ENCODE measurements at regions not wholly inside any gene's neighbourhood (a gene's known extent, or its start where the extent isn't known, plus 50 kb on each side); places are given as distances from the start of the nearest gene placed in this dataset.

- Histone ChIP-seq H3K9me3 (ENCODE audit: control insufficient read depth, low read depth, low read length) (no peaks in the 10 kb centered on the region), H3K4me2 (ENCODE audit: control insufficient read depth, extremely low read depth, insufficient read depth, low read depth, low read length) (no peak overlapping the region), H3K36me3 (ENCODE audit: control insufficient read depth in 2 of 2, extremely low read depth in 1 of 2, insufficient read depth in 2 of 2, low read length in 2 of 2) (no peaks in the 10 kb centered on the region), H3K9me1 (ENCODE audit: control insufficient read depth, extremely low read depth, insufficient read depth, low read length) (no peaks in the 10 kb centered on the region), H3K9ac (ENCODE audit: control insufficient read depth, extremely low read depth, insufficient read depth, low read length) (no peak overlapping the region), H3K27me3 (ENCODE audit: control insufficient read depth, extremely low read depth, insufficient read depth, low read length) (no peaks in the 10 kb centered on the region), H3K4me3 (ENCODE audit: control insufficient read depth in 2 of 3, extremely low read depth in 1 of 3, insufficient read depth in 2 of 3, low read depth in 1 of 3, low read length in 3 of 3) (no peak overlapping the region), H2AFZ (ENCODE audit: control insufficient read depth, low read length) (no peak overlapping the region), H3K79me2 (ENCODE audit: control insufficient read depth, insufficient read depth, low read length) (no peaks in the 10 kb centered on the region), H3K27ac (ENCODE audit: control insufficient read depth, insufficient read depth, low read length) (no peak overlapping the region), H4K20me1 (ENCODE audit: control insufficient read depth, extremely low read depth, insufficient read depth, low read length) (no peaks in the 10 kb centered on the region), H3K4me1 (ENCODE audit: control insufficient read depth, extremely low read depth, insufficient read depth, low read length) (no peaks in the 10 kb centered on the region)
- dilution Hi-C loops (cut with MboI; ENCODE audit: extremely low pct_ligation_motif_present, low sequenced_read_pairs) = no loop called here
- no peak for TF ChIP-seq EZH2 (IDR thresholded peaks at IDR 0.05; ENCODE audit: low read length)
- TF ChIP-seq CTCF (optimal IDR thresholded peaks at IDR 0.05 in 1 of 3, IDR thresholded peaks at IDR 0.05 in 1 of 3, conservative IDR thresholded peaks at IDR 0.05 in 1 of 3; ENCODE audit: extremely low read depth in 1 of 3, insufficient read depth in 2 of 3, low read length in 3 of 3) = no peak
- DNase-seq (ENCODE audit: low read depth, low spot score) (no peak), FAIRE-seq (no peak)
Observed at GRCh38 chr1:29835874-29836273, 599.6 kb downstream of the PTPRU start.

GRCh38 chr1:29835406-29835805, 599.1 kb downstream of the PTPRU start:
- Histone ChIP-seq H3K27ac (ENCODE audit: control insufficient read depth, insufficient read depth, low read length) (no peak overlapping the region), H3K79me2 (ENCODE audit: control insufficient read depth, insufficient read depth, low read length) (no peaks in the 10 kb centered on the region), H2AFZ (ENCODE audit: control insufficient read depth, low read length) (no peak overlapping the region), H3K4me3 (ENCODE audit: control insufficient read depth in 2 of 3, extremely low read depth in 1 of 3, insufficient read depth in 2 of 3, low read depth in 1 of 3, low read length in 3 of 3) (no peak overlapping the region), H3K9me1 (ENCODE audit: control insufficient read depth, extremely low read depth, insufficient read depth, low read length) (no peaks in the 10 kb centered on the region), H3K27me3 (ENCODE audit: control insufficient read depth, extremely low read depth, insufficient read depth, low read length) (no peaks in the 10 kb centered on the region), H3K36me3 (ENCODE audit: control insufficient read depth in 2 of 2, extremely low read depth in 1 of 2, insufficient read depth in 2 of 2, low read length in 2 of 2) (no peaks in the 10 kb centered on the region), H4K20me1 (ENCODE audit: control insufficient read depth, extremely low read depth, insufficient read depth, low read length) (no peaks in the 10 kb centered on the region), H3K9ac (ENCODE audit: control insufficient read depth, extremely low read depth, insufficient read depth, low read length) (no peak overlapping the region), H3K9me3 (ENCODE audit: control insufficient read depth, low read depth, low read length) (no peaks in the 10 kb centered on the region), H3K4me2 (ENCODE audit: control insufficient read depth, extremely low read depth, insufficient read depth, low read depth, low read length) (no peak overlapping the region), H3K4me1 (ENCODE audit: control insufficient read depth, extremely low read depth, insufficient read depth, low read length) (no peaks in the 10 kb centered on the region)
- TF ChIP-seq CTCF (optimal IDR thresholded peaks at IDR 0.05 in 1 of 3, IDR thresholded peaks at IDR 0.05 in 1 of 3, conservative IDR thresholded peaks at IDR 0.05 in 1 of 3; ENCODE audit: extremely low read depth in 1 of 3, insufficient read depth in 2 of 3, low read length in 3 of 3) (no peak), EZH2 (IDR thresholded peaks at IDR 0.05; ENCODE audit: low read length) (no peak)
- FAIRE-seq (no peak), DNase-seq (ENCODE audit: low read depth, low spot score) (no peak)
- dilution Hi-C loops (cut with MboI; ENCODE audit: extremely low pct_ligation_motif_present, low sequenced_read_pairs) = no loop called here

All from keratinocyte (primary cell).